ENCODE measurements at regions not wholly inside any gene's neighbourhood (a gene's known extent, or its start where the extent isn't known, plus 50 kb on each side); places are given as distances from the start of the nearest gene placed in this dataset.

DNA sequence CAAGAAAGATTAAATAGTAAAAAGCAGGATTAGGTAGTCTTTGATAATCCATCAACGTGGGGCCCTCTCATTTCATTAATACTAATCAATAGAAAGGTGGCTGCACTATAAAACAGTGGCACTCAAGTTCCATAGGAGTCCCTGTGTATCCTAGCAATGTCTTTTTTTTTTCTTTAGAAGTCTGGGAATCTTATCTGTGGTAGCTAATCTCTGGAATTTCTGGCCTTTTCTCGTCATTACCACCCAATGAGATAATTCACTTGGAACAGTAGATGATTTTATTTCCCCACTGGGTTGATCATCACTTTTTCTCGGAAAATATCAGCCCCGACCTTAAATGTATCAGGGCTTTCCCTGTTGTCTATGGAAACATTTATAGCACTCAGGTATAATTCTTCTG lies 86.8 kb upstream of the CDH6 start:
- no peak for DNase-seq
- Histone ChIP-seq H3K9me3 (ENCODE audit: control insufficient read depth in 2 of 2, insufficient read depth in 1 of 2, low read depth in 1 of 2, low read length in 1 of 2) (no peaks in the 10 kb centered on the region), H3K36me3 (ENCODE audit: control insufficient read depth in 3 of 3, insufficient read depth in 2 of 3, low read depth in 1 of 3, low read length in 3 of 3) (no peaks in the 10 kb centered on the region), H3K4me3 (ENCODE audit: low read depth in 1 of 3, low read length in 3 of 3) (no peak overlapping the region), H3K27ac (ENCODE audit: low read depth in 1 of 3, low read length in 2 of 3) (no peak overlapping the region), H3K27me3 (ENCODE audit: control insufficient read depth in 3 of 3, insufficient read depth in 3 of 3, low read length in 3 of 3) (no peaks in the 10 kb centered on the region), H3K4me1 (ENCODE audit: control insufficient read depth in 3 of 3, insufficient read depth in 2 of 3, low read depth in 1 of 3, low read length in 2 of 3) (no peaks in the 10 kb centered on the region)
- WGBS, 3 donors, result 31 to 47% (median 34%) methylated on average over 4 of the region's 4 CpGs
- no peak for FAIRE-seq

DNA sequence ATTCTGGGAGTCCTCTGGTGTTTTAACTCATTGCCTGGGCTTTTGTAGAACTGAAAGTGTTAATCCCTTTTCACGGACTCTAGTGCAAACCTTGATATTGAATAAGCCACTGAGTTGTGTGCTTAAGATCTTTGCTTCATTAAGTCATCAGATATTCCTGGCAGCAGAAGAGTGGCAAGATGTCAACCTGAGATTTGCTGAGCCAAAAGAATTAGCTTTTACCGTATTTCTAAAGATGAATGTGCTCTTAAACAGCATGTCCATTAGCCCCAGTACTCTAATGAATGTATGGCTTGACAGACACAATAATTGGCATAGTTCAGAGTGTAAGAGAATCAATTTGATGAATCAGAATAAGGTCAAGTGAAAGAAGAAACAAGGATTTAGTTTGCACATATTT lies 87.2 kb upstream of the CDH6 start:
- Histone ChIP-seq H3K4me1 (ENCODE audit: control insufficient read depth in 3 of 3, insufficient read depth in 2 of 3, low read depth in 1 of 3, low read length in 2 of 3) (no peaks in the 10 kb centered on the region), H3K27ac (ENCODE audit: low read depth in 1 of 3, low read length in 2 of 3) (no peak overlapping the region), H3K9me3 (ENCODE audit: control insufficient read depth in 2 of 2, insufficient read depth in 1 of 2, low read depth in 1 of 2, low read length in 1 of 2) (no peaks in the 10 kb centered on the region), H3K27me3 (ENCODE audit: control insufficient read depth in 3 of 3, insufficient read depth in 3 of 3, low read length in 3 of 3) (no peaks in the 10 kb centered on the region), H3K4me3 (ENCODE audit: low read depth in 1 of 3, low read length in 3 of 3) (no peak overlapping the region), H3K36me3 (ENCODE audit: control insufficient read depth in 3 of 3, insufficient read depth in 2 of 3, low read depth in 1 of 3, low read length in 3 of 3) (no peaks in the 10 kb centered on the region)
- 76 to 80% (median 80%) methylated on average over 2 of the region's 2 CpGs for WGBS, 3 donors
- DNase-seq, result no peak
- FAIRE-seq, result no peak

DNA sequence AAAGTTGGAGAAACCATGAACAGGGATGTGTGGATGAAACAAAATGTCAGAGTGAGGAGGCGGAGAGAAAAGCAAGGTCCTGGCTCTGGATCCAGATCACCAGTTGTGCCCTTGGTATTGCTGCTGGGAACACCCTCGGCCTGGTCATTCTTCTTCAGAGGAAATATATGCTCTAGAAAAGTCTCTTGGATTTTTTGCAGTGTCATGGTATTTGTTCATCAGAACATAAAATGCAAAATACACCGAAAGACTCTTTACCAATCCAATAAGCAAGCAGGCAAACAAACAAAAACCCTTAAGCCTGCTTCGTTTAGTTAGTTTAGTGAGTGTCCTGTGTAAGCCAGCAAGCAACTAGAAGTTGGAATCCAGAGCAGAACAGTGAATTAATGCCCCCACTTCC lies 88.7 kb upstream of the CDH6 start:
- Histone ChIP-seq H3K36me3 (ENCODE audit: control insufficient read depth in 3 of 3, insufficient read depth in 2 of 3, low read depth in 1 of 3, low read length in 3 of 3) (no peaks in the 10 kb centered on the region), H3K9me3 (ENCODE audit: control insufficient read depth in 2 of 2, insufficient read depth in 1 of 2, low read depth in 1 of 2, low read length in 1 of 2) (no peaks in the 10 kb centered on the region), H3K4me1 (ENCODE audit: control insufficient read depth in 3 of 3, insufficient read depth in 2 of 3, low read depth in 1 of 3, low read length in 2 of 3) (no peaks in the 10 kb centered on the region), H3K27me3 (ENCODE audit: control insufficient read depth in 3 of 3, insufficient read depth in 3 of 3, low read length in 3 of 3) (no peaks in the 10 kb centered on the region), H3K4me3 (ENCODE audit: low read depth in 1 of 3, low read length in 3 of 3) (no peak overlapping the region), H3K27ac (ENCODE audit: low read depth in 1 of 3, low read length in 2 of 3) (no peak overlapping the region)
- 80 to 90% (median 88%) methylated on average over 4 of the region's 4 CpGs for whole genome bisulfite sequencing, 3 donors
- DNase-seq (no peak), FAIRE-seq (no peak)

DNA sequence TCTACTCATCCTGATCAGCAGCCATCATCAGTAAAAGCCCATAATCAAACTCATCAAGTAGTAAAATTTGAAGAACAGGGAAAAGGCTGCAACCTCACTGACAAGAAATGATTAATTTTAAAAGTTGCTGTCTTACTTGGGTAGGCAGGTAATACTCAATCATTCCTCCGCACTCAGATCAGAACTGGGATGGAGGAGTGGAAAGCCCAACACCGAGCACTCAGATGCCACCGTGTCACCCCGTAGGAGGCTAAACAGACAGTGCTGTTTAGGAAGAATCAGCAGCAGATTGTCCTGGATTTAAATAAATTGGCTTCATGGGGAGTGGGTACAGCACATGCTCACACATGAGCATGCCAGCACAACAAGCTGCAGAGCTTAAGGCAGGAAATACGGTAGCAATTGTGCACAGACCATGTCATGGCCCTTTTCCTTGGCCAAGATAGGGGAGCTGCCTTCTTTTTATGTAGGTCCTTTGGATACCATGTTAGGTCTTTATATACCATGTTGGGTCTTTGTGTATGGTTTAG lies 92.6 kb upstream of the CDH6 start:
- 70 to 88% (median 84%) methylated on average over 5 of the region's 5 CpGs for WGBS, 3 donors
- no peak for DNase-seq
- FAIRE-seq, result no peak
- Histone ChIP-seq H3K36me3 (ENCODE audit: control insufficient read depth in 3 of 3, insufficient read depth in 2 of 3, low read depth in 1 of 3, low read length in 3 of 3) (no peaks in the 10 kb centered on the region), H3K4me1 (ENCODE audit: control insufficient read depth in 3 of 3, insufficient read depth in 2 of 3, low read depth in 1 of 3, low read length in 2 of 3) (no peaks in the 10 kb centered on the region), H3K27me3 (ENCODE audit: control insufficient read depth in 3 of 3, insufficient read depth in 3 of 3, low read length in 3 of 3) (no peaks in the 10 kb centered on the region), H3K4me3 (ENCODE audit: low read depth in 1 of 3, low read length in 3 of 3) (no peak overlapping the region), H3K27ac (ENCODE audit: low read depth in 1 of 3, low read length in 2 of 3) (no peak overlapping the region), H3K9me3 (ENCODE audit: control insufficient read depth in 2 of 2, insufficient read depth in 1 of 2, low read depth in 1 of 2, low read length in 1 of 2) (no peaks in the 10 kb centered on the region)

DNA sequence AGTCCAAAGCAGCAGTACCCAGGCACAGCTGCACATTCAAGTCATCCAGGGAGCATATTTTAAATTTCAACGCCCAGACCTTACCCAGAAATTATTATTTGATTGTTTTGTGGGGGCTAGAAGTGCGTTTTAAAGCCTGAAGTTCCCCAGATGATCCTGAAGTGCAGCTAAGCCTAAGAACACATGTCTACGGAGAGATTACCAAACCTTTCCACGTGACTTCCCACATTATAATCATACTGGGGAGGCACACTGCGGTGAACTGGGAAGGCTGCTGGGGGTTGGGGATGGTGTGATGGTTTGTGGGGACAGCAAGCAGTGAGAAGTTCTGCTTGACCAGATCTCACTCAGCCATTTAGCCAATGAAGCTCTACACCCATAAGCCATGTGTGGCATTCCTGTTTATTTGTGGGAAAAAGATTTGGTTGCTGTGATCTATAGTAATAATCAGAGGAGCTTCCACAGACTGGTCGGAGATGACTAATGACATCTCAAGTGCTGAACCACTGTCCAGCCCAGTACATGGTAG lies 93.4 kb upstream of the CDH6 start:
- WGBS, 3 donors, result 71 to 86% (median 82%) methylated on average over 6 of the region's 6 CpGs
- DNase-seq, result no peak

DNA sequence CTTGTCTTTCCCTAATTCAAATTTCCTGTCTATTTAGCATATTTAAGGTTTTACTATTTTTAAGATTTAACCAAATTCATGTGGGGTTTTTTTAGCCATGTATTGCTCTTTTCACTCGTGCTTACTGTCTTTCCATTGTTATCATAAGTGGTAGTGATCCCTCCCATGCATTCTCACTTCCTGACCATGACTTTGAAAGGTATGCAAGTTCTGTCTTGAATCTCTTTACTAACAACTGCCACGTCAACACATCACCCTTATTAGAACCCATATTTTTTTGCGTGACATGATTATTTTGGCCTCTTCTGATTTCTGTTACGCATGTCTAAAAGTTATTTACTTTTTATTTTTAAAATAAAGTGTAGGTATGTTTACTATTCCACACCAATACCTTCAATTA lies 94.7 kb upstream of the CDH6 start:
- DNase-seq (no peak), FAIRE-seq (no peak)
- no peaks in the 10 kb centered on the region for H3K4me1 ChIP-seq (ENCODE audit: control insufficient read depth in 3 of 3, insufficient read depth in 2 of 3, low read depth in 1 of 3, low read length in 2 of 3)
- 76 to 94% (median 82%) methylated on average over 4 of the region's 4 CpGs for WGBS, 3 donors
- H3K36me3 ChIP-seq (ENCODE audit: control insufficient read depth in 3 of 3, insufficient read depth in 2 of 3, low read depth in 1 of 3, low read length in 3 of 3), result no peaks in the 10 kb centered on the region
- no peak overlapping the region for H3K27ac ChIP-seq (ENCODE audit: low read depth in 1 of 3, low read length in 2 of 3)
- H3K4me3 ChIP-seq (ENCODE audit: low read depth in 1 of 3, low read length in 3 of 3), result no peak overlapping the region
- no peaks in the 10 kb centered on the region for H3K27me3 ChIP-seq (ENCODE audit: control insufficient read depth in 3 of 3, insufficient read depth in 3 of 3, low read length in 3 of 3)
- H3K9me3 ChIP-seq (ENCODE audit: control insufficient read depth in 2 of 2, insufficient read depth in 1 of 2, low read depth in 1 of 2, low read length in 1 of 2), result no peaks in the 10 kb centered on the region

More for the DNA sequence above, 93.4 kb upstream of the CDH6 start:
- H3K9me3 ChIP-seq (ENCODE audit: control insufficient read depth in 2 of 2, insufficient read depth in 1 of 2, low read depth in 1 of 2, low read length in 1 of 2), result no peaks in the 10 kb centered on the region
- H3K4me3 ChIP-seq (ENCODE audit: low read depth in 1 of 3, low read length in 3 of 3), result no peak overlapping the region
- FAIRE-seq, result no peak
- no peaks in the 10 kb centered on the region for H3K4me1 ChIP-seq (ENCODE audit: control insufficient read depth in 3 of 3, insufficient read depth in 2 of 3, low read depth in 1 of 3, low read length in 2 of 3)
- no peak overlapping the region for H3K27ac ChIP-seq (ENCODE audit: low read depth in 1 of 3, low read length in 2 of 3)
- H3K36me3 ChIP-seq (ENCODE audit: control insufficient read depth in 3 of 3, insufficient read depth in 2 of 3, low read depth in 1 of 3, low read length in 3 of 3), result no peaks in the 10 kb centered on the region
- no peaks in the 10 kb centered on the region for H3K27me3 ChIP-seq (ENCODE audit: control insufficient read depth in 3 of 3, insufficient read depth in 3 of 3, low read length in 3 of 3)

DNA sequence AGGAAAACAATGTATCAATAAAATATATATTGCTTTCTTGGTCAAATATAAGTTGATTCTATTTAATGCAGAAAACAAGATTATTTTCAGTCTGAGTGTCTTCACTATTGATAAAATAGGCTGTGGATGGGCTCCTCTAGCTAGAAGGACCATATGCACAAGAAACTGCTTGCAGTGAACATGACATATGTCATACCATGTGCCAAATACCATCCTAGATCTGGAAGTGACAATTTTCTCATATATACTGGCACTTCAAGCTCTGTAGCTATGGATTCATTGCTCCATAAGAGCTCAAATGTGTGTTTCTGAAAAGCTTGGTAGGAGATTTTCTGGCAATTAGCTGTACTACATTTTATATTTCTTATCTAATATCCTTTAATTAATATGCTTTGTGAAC lies 95.6 kb upstream of the CDH6 start:
- no peaks in the 10 kb centered on the region for H3K36me3 ChIP-seq (ENCODE audit: control insufficient read depth in 3 of 3, insufficient read depth in 2 of 3, low read depth in 1 of 3, low read length in 3 of 3)
- no peak overlapping the region for H3K27ac ChIP-seq (ENCODE audit: low read depth in 1 of 3, low read length in 2 of 3)
- H3K27me3 ChIP-seq (ENCODE audit: control insufficient read depth in 3 of 3, insufficient read depth in 3 of 3, low read length in 3 of 3), result no peaks in the 10 kb centered on the region
- FAIRE-seq, result no peak
- no peaks in the 10 kb centered on the region for H3K9me3 ChIP-seq (ENCODE audit: control insufficient read depth in 2 of 2, insufficient read depth in 1 of 2, low read depth in 1 of 2, low read length in 1 of 2)
- no peak for DNase-seq
- no peaks in the 10 kb centered on the region for H3K4me1 ChIP-seq (ENCODE audit: control insufficient read depth in 3 of 3, insufficient read depth in 2 of 3, low read depth in 1 of 3, low read length in 2 of 3)
- no peak overlapping the region for H3K4me3 ChIP-seq (ENCODE audit: low read depth in 1 of 3, low read length in 3 of 3)

DNA sequence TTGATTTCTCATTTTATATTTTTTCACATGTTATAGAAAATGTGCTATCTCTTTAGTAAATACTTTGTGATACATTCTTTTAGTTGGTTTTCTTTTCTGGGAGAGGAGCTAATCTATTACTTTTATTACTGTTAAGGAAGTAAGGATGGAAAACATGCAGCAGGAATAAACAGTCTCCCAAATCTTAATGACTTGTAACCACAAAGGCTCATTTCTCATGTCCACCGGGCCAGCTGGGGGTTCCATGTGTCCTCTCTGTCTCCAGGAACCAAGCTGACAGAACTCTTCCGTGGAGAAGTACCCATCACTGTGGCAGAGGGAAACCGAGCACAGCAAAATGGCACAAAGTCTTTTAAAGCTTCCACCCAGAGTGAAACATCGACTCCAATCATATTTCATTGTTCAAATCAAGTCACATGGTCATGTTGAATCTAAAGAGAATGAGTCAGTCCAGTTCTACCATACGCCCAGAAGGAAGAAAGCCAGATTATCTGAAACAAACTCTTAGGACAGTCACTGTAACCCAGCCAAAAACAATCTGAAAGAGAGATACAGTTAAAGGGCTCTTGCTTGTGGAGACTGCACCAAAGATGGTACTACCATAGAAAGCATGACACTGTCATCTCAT lies 97.1 kb upstream of the CDH6 start:
- Histone ChIP-seq H3K4me1 (ENCODE audit: control insufficient read depth in 3 of 3, insufficient read depth in 2 of 3, low read depth in 1 of 3, low read length in 2 of 3) (no peaks in the 10 kb centered on the region), H3K36me3 (ENCODE audit: control insufficient read depth in 3 of 3, insufficient read depth in 2 of 3, low read depth in 1 of 3, low read length in 3 of 3) (no peaks in the 10 kb centered on the region), H3K9me3 (ENCODE audit: control insufficient read depth in 2 of 2, insufficient read depth in 1 of 2, low read depth in 1 of 2, low read length in 1 of 2) (no peaks in the 10 kb centered on the region), H3K27ac (ENCODE audit: low read depth in 1 of 3, low read length in 2 of 3) (no peak overlapping the region), H3K4me3 (ENCODE audit: low read depth in 1 of 3, low read length in 3 of 3) (no peak overlapping the region), H3K27me3 (ENCODE audit: control insufficient read depth in 3 of 3, insufficient read depth in 3 of 3, low read length in 3 of 3) (no peaks in the 10 kb centered on the region)
- DNase-seq (peak in 1 of 2 donors; percentile 2), FAIRE-seq (no peak)
- WGBS, 3 donors, result 54 to 61% (median 55%) methylated on average over 5 of the region's 5 CpGs

DNA sequence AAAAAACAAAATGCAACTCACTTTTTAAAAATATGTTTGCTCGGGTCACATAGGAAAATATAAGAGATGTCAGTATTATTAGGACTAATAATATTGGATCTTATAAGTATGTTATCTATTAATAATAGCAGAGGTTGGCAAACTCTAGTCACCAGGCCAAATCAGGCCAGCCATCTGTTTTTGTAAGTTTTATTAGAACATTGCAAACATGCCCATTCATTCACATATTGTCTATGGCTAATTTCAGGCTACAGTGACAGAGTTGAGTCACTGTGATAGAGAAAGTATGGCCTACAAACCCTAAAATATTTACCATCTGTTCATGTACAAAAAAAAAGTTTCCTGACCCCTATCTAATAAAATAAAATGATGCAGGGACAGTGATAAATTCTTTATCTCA lies 97.7 kb upstream of the CDH6 start:
- Histone ChIP-seq H3K27me3 (ENCODE audit: control insufficient read depth in 3 of 3, insufficient read depth in 3 of 3, low read length in 3 of 3) (no peaks in the 10 kb centered on the region), H3K27ac (ENCODE audit: low read depth in 1 of 3, low read length in 2 of 3) (no peak overlapping the region), H3K4me1 (ENCODE audit: control insufficient read depth in 3 of 3, insufficient read depth in 2 of 3, low read depth in 1 of 3, low read length in 2 of 3) (no peaks in the 10 kb centered on the region), H3K36me3 (ENCODE audit: control insufficient read depth in 3 of 3, insufficient read depth in 2 of 3, low read depth in 1 of 3, low read length in 3 of 3) (no peaks in the 10 kb centered on the region), H3K4me3 (ENCODE audit: low read depth in 1 of 3, low read length in 3 of 3) (no peak overlapping the region), H3K9me3 (ENCODE audit: control insufficient read depth in 2 of 2, insufficient read depth in 1 of 2, low read depth in 1 of 2, low read length in 1 of 2) (no peaks in the 10 kb centered on the region)
- FAIRE-seq, result no peak
- WGBS, 3 donors, result 85 to 92% (median 92%) methylated on average over 1 of the region's 1 CpG
- peak in 1 of 2 donors; percentile 1 for DNase-seq

Measured in small intestine (tissue), 7 donors.